Trophoblast cell (in vitro differentiated cells and primary cell): ENCODE measurements at regions not wholly inside any gene's neighbourhood (a gene's known extent, or its start where the extent isn't known, plus 50 kb on each side); places are given as distances from the start of the nearest gene placed in this dataset.
A peak's percentile ranks its signal among the peaks of the same experiment; 100 is the strongest.

Source experiments
- DNase-seq, 2 donors: peaks; one replicate each; pipeline ENCODE4 v3.0.0-alpha.2; 2016
- H2AFZ ChIP-seq: 2 replicates; pipeline ENCODE4 v1.6.1; 2013; ENCODE audit warnings: low read length, moderate library complexity, mild to moderate bottlenecking; ENCODE audit not compliant: insufficient read depth, poor library complexity
- H2AK5ac ChIP-seq: 2 replicates; pipeline ENCODE4 v1.6.1; 2013; ENCODE audit warnings: mild to moderate bottlenecking, low read length
- H2BK120ac ChIP-seq: 2 replicates; pipeline ENCODE4 v1.6.1; 2013; ENCODE audit warnings: low read length, mild to moderate bottlenecking, moderate library complexity; ENCODE audit not compliant: insufficient read depth, poor library complexity
- H2BK12ac ChIP-seq: 2 replicates; pipeline ENCODE4 v1.6.1; 2013; ENCODE audit warnings: mild to moderate bottlenecking, low read length, moderate library complexity
- H2BK5ac ChIP-seq: 2 replicates; pipeline ENCODE4 v1.6.1; 2013; ENCODE audit warnings: low read length, low read depth, moderate library complexity, mild to moderate bottlenecking; ENCODE audit not compliant: poor library complexity
- H3K14ac ChIP-seq: 2 replicates; pipeline ENCODE4 v1.6.1; 2013; ENCODE audit warnings: mild to moderate bottlenecking, low read length
- H3K18ac ChIP-seq: 2 replicates; pipeline ENCODE4 v1.6.1; 2013; ENCODE audit warnings: mild to moderate bottlenecking, low read length
- H3K23ac ChIP-seq: 2 replicates; pipeline ENCODE4 v1.6.1; 2013; ENCODE audit warnings: low read length
- H3K27ac ChIP-seq: 2 replicates; pipeline ENCODE4 v1.5.1; 2013; ENCODE audit warnings: low read depth, mild to moderate bottlenecking, inconsistent platforms, low read length, moderate library complexity
- H3K27me3 ChIP-seq: 2 replicates; pipeline ENCODE4 v1.6.1; 2013; ENCODE audit warnings: inconsistent platforms, mild to moderate bottlenecking, low read length, moderate library complexity; ENCODE audit not compliant: insufficient read depth
- H3K36me3 ChIP-seq, 2 experiments: 1 replicate in 1 of 2; 2 replicates in 1 of 2; pipeline ENCODE4 v1.6.1; 2013; ENCODE audit warnings: low read length in 2 of 2, mild to moderate bottlenecking in 2 of 2, moderate library complexity in 1 of 2; ENCODE audit not compliant: insufficient read depth in 2 of 2, control insufficient read depth in 1 of 2
- H3K4ac ChIP-seq: 2 replicates; pipeline ENCODE4 v1.6.1; 2013; ENCODE audit warnings: low read depth, mild to moderate bottlenecking, low read length, moderate library complexity
- H3K4me1 ChIP-seq, 2 experiments: 1 replicate in 1 of 2; 2 replicates in 1 of 2; pipeline ENCODE4 v1.6.1; 2013; ENCODE audit warnings: low read length in 2 of 2, mild to moderate bottlenecking in 2 of 2, moderate library complexity in 1 of 2; ENCODE audit not compliant: insufficient read depth in 2 of 2, control insufficient read depth in 1 of 2
- H3K4me2 ChIP-seq: 2 replicates; pipeline ENCODE4 v1.6.1; 2013; ENCODE audit warnings: inconsistent platforms, mild to moderate bottlenecking, low read length, moderate library complexity
- H3K4me3 ChIP-seq: 2 replicates; pipeline ENCODE4 v1.5.1; 2013; ENCODE audit warnings: mild to moderate bottlenecking, low read depth, low read length, inconsistent platforms
- H3K79me1 ChIP-seq: one replicate; pipeline ENCODE4 v1.6.1; 2013; ENCODE audit warnings: low read length
- H3K79me2 ChIP-seq: 2 replicates; pipeline ENCODE4 v1.6.1; 2013; ENCODE audit warnings: low read length, mild to moderate bottlenecking; ENCODE audit not compliant: control insufficient read depth, insufficient read depth, poor library complexity
- H3K9ac ChIP-seq: 2 replicates; pipeline ENCODE4 v1.6.1; 2013; ENCODE audit warnings: mild to moderate bottlenecking, low read length
- H3K9me3 ChIP-seq: 2 replicates; pipeline ENCODE4 v1.6.1; 2013; ENCODE audit warnings: low read depth, mild to moderate bottlenecking, control low read depth, inconsistent platforms, low read length; ENCODE audit not compliant: insufficient read depth
- H4K12ac ChIP-seq: 2 replicates; pipeline ENCODE4 v1.6.1; 2013; ENCODE audit warnings: low read depth, mild to moderate bottlenecking, low read length, moderate library complexity
- H4K8ac ChIP-seq: 2 replicates; pipeline ENCODE4 v1.6.1; 2013; ENCODE audit warnings: low read depth, mild to moderate bottlenecking, low read length, moderate library complexity
- H4K91ac ChIP-seq: one replicate; pipeline ENCODE4 v1.6.1; 2013; ENCODE audit warnings: low read depth, mild to moderate bottlenecking, low read length, moderate library complexity
- WGBS: extraction: QIAGEN DNeasy Blood & Tissue Kit; methylation state at CpG from one replicate; pipeline ENCODE4 v1.1.7; 2013; ENCODE audit warnings: missing lambda C conversion rate; ENCODE audit not compliant: insufficient read length, insufficient coverage; ENCODE audit errors: extremely low coverage; 5-methylcytosine and 5-hydroxymethylcytosine counted together

- DNase-seq = no peak
- no peak overlapping the region for H2BK120ac ChIP-seq
- H3K4me3 ChIP-seq = no peak overlapping the region
- no CpG with 5 or more reads among the region's 5 CpGs for WGBS
- no peak overlapping the region for H3K23ac ChIP-seq
- H4K91ac ChIP-seq = no peak overlapping the region
- H2BK12ac ChIP-seq = no peak overlapping the region
- no peaks in the 10 kb centered on the region for H3K4me1 ChIP-seq
- H3K36me3 ChIP-seq = no peaks in the 10 kb centered on the region
- H3K4me2 ChIP-seq = no peak overlapping the region
- H2BK5ac ChIP-seq = no peak overlapping the region
- H3K9ac ChIP-seq = peak overlapping the region; percentile 55
- H4K8ac ChIP-seq = no peak overlapping the region
- no peak overlapping the region for H2AFZ ChIP-seq
- no peaks in the 10 kb centered on the region for H3K79me1 ChIP-seq
- H3K27me3 ChIP-seq = no peaks in the 10 kb centered on the region
- H3K27ac ChIP-seq = no peak overlapping the region
- no peak overlapping the region for H2AK5ac ChIP-seq
- no peak overlapping the region for H3K18ac ChIP-seq
- no peak overlapping the region for H4K12ac ChIP-seq
- H3K14ac ChIP-seq = no peak overlapping the region
- H3K9me3 ChIP-seq = peaks cover 20% of the 10 kb centered on the region
- no peaks in the 10 kb centered on the region for H3K79me2 ChIP-seq
- no peak overlapping the region for H3K4ac ChIP-seq
These were observed 131.5 kb upstream of the USP29 start for GRCh38 chr19:56988299-56988698.

- H3K27me3 ChIP-seq = no peaks in the 10 kb centered on the region
- no CpG with 5 or more reads among the region's 7 CpGs for WGBS
These were observed 127.9 kb upstream of the USP29 start for GRCh38 chr19:56991912-56992311.

GRCh38 chr19:56993851-56994250, 125.9 kb upstream of the USP29 start:
- Histone ChIP-seq H3K27me3 (no peaks in the 10 kb centered on the region), H4K8ac (no peak overlapping the region), H3K23ac (no peak overlapping the region), H4K12ac (no peak overlapping the region), H2BK120ac (no peak overlapping the region), H2BK5ac (no peak overlapping the region), H3K27ac (no peak overlapping the region), H3K79me1 (no peaks in the 10 kb centered on the region), H3K36me3 (no peaks in the 10 kb centered on the region), H3K18ac (no peak overlapping the region), H2AFZ (no peak overlapping the region), H3K4ac (no peak overlapping the region), H3K4me1 (no peaks in the 10 kb centered on the region), H3K14ac (no peak overlapping the region), H3K79me2 (no peaks in the 10 kb centered on the region), H3K4me3 (no peak overlapping the region), H2AK5ac (no peak overlapping the region), H2BK12ac (no peak overlapping the region), H3K9ac (no peak overlapping the region), H3K9me3 (peaks cover 21% of the 10 kb centered on the region), H3K4me2 (no peak overlapping the region), H4K91ac (no peak overlapping the region)
- no CpG with 5 or more reads among the region's 8 CpGs for WGBS
- DNase-seq = no peak

More at GRCh38 chr19:56991912-56992311, 127.9 kb upstream of the USP29 start:
- H2BK5ac ChIP-seq = no peak overlapping the region
- peaks cover 31% of the 10 kb centered on the region for H3K9me3 ChIP-seq
- no peak overlapping the region for H3K9ac ChIP-seq
- no peak overlapping the region for H3K4me2 ChIP-seq
- H4K12ac ChIP-seq = no peak overlapping the region
- H2AK5ac ChIP-seq = no peak overlapping the region
- H3K18ac ChIP-seq = no peak overlapping the region
- H3K4ac ChIP-seq = no peak overlapping the region
- H3K79me2 ChIP-seq = no peaks in the 10 kb centered on the region
- no peak overlapping the region for H4K91ac ChIP-seq
- H3K4me3 ChIP-seq = no peak overlapping the region
- no peak overlapping the region for H4K8ac ChIP-seq
- H3K4me1 ChIP-seq = no peaks in the 10 kb centered on the region
- no peaks in the 10 kb centered on the region for H3K36me3 ChIP-seq
- no peaks in the 10 kb centered on the region for H3K79me1 ChIP-seq
- no peak overlapping the region for H3K23ac ChIP-seq
- no peak overlapping the region for H2AFZ ChIP-seq
- H3K27ac ChIP-seq = no peak overlapping the region
- DNase-seq = no peak
- H2BK120ac ChIP-seq = no peak overlapping the region
- no peak overlapping the region for H3K14ac ChIP-seq
- H2BK12ac ChIP-seq = no peak overlapping the region

GRCh38 chr19:56994251-56995017, 125.4 kb upstream of the USP29 start:
- H2AFZ ChIP-seq = no peak overlapping the region
- no peak overlapping the region for H2BK5ac ChIP-seq
- H3K18ac ChIP-seq = no peak overlapping the region
- no CpG with 5 or more reads among the region's 23 CpGs for WGBS
- H3K79me1 ChIP-seq = no peaks in the 10 kb centered on the region
- no peak overlapping the region for H4K91ac ChIP-seq
- no peak overlapping the region for H2AK5ac ChIP-seq
- H3K4ac ChIP-seq = no peak overlapping the region
- H3K27ac ChIP-seq = no peak overlapping the region
- no peak for DNase-seq
- no peak overlapping the region for H2BK120ac ChIP-seq
- no peak overlapping the region for H3K4me2 ChIP-seq
- no peak overlapping the region for H3K23ac ChIP-seq
- H4K8ac ChIP-seq = no peak overlapping the region
- no peak overlapping the region for H4K12ac ChIP-seq
- no peaks in the 10 kb centered on the region for H3K36me3 ChIP-seq
- no peak overlapping the region for H3K4me3 ChIP-seq
- no peaks in the 10 kb centered on the region for H3K79me2 ChIP-seq
- no peaks in the 10 kb centered on the region for H3K4me1 ChIP-seq
- no peaks in the 10 kb centered on the region for H3K27me3 ChIP-seq
- peaks cover 21% of the 10 kb centered on the region for H3K9me3 ChIP-seq
- no peak overlapping the region for H2BK12ac ChIP-seq
- H3K14ac ChIP-seq = no peak overlapping the region
- H3K9ac ChIP-seq = no peak overlapping the region
